Endothelial cell of umbilical vein (primary cell): ENCODE measurements at regions not wholly inside any gene's neighbourhood (a gene's known extent, or its start where the extent isn't known, plus 50 kb on each side); places are given as distances from the start of the nearest gene placed in this dataset.

Experiments
- BruUV-seq: library from RNA; stranded (reverse); fragments of 400-500 nt; replicated peaks from 2 replicates; lab custom pipeline; 2021; lab: Mats Ljungman, UMichigan
- CTCF ChIA-PET: fragments of 300-600, 350-600 bp; sonication (Branson Sonifier 250); formaldehyde crosslinking; loops from one replicate; lab custom pipeline; 2021; ENCODE audit warnings: antibody characterized with exemption, inconsistent platforms; lab: Charles Lee
- POLR2A ChIA-PET: fragments of 300-600, 350-600 bp; sonication (Branson Sonifier 250); formaldehyde crosslinking; loops from one replicate; lab custom pipeline; 2021; ENCODE audit warnings: antibody characterized with exemption, inconsistent platforms; lab: Charles Lee
- DNase-seq: peaks from one replicate; pipeline ENCODE4 v3.0.0-alpha.2; 2011; ENCODE audit warnings: low read depth, low spot score
- FAIRE-seq: peaks from 2 replicates; lab custom pipeline; 2011; peaks lifted over from hg19 to GRCh38; lab: Jason Lieb, UNC
- H2AFZ ChIP-seq: 2 replicates; pipeline ENCODE4 v1.6.0; 2012; ENCODE audit warnings: low read depth, low read length, control low read depth, inconsistent platforms
- H3K27ac ChIP-seq: 2 replicates; pipeline ENCODE4 v1.5.1; 2011; ENCODE audit warnings: low read depth, mild to moderate bottlenecking, control low read depth, low read length, moderate library complexity; ENCODE audit not compliant: insufficient read depth
- H3K27me3 ChIP-seq, 2 experiments: 2 replicates each; pipeline versions ENCODE4 v1.6.0 to v1.6.1; 2011; ENCODE audit warnings: low read length in 2 of 2, mixed read lengths in 1 of 2; ENCODE audit not compliant: control insufficient read depth in 2 of 2, insufficient read depth in 2 of 2
- H3K36me3 ChIP-seq, 2 experiments: 2 replicates in 1 of 2; 3 replicates in 1 of 2; pipeline ENCODE4 v1.5.1; 2011; ENCODE audit warnings: low read length in 2 of 2, mild to moderate bottlenecking in 1 of 2, moderate library complexity in 1 of 2; ENCODE audit not compliant: control insufficient read depth in 2 of 2, insufficient read depth in 2 of 2; ENCODE audit errors: extremely low read depth in 1 of 2
- H3K4me1 ChIP-seq: 3 replicates; pipeline ENCODE4 v1.5.1; 2011; ENCODE audit warnings: mild to moderate bottlenecking, low read length; ENCODE audit not compliant: control insufficient read depth, insufficient read depth; ENCODE audit errors: extremely low read depth
- H3K4me2 ChIP-seq: 2 replicates; pipeline ENCODE4 v1.6.1; 2011; ENCODE audit warnings: low read length, control low read depth, mixed read lengths; ENCODE audit not compliant: insufficient read depth
- H3K4me3 ChIP-seq, 3 experiments: fragments of 200-600 bp in 1 of 3; sonication (generic), shearing (Covaris generic) in 1 of 3; replicated peaks in 1 of 3; 2 replicates each; pipeline ENCODE4 v1.5.1; 2011 to 2016; ENCODE audit warnings: control low read depth in 3 of 3, low read length in 3 of 3, mild to moderate bottlenecking in 2 of 3, inconsistent platforms in 1 of 3, low read depth in 1 of 3, moderate library complexity in 1 of 3; ENCODE audit not compliant: insufficient read depth in 1 of 3
- H3K79me2 ChIP-seq: 2 replicates; pipeline ENCODE4 v1.6.0; 2012; ENCODE audit warnings: low read length, inconsistent platforms; ENCODE audit not compliant: control insufficient read depth, insufficient read depth
- H3K9ac ChIP-seq: replicated peaks from 2 replicates; pipeline ENCODE3; 2011; ENCODE audit warnings: low read length, control low read depth; ENCODE audit not compliant: insufficient read depth; ENCODE audit errors: extremely low read depth
- H3K9me1 ChIP-seq: replicated peaks from 3 replicates; pipeline ENCODE4 v1.6.0; 2011; ENCODE audit warnings: mild to moderate bottlenecking, low read length; ENCODE audit not compliant: control insufficient read depth, insufficient read depth; ENCODE audit errors: extremely low read depth
- H3K9me3 ChIP-seq: replicated peaks from 2 replicates; pipeline ENCODE4 v1.5.1; 2012; ENCODE audit warnings: low read length, inconsistent platforms; ENCODE audit not compliant: control insufficient read depth, insufficient read depth
- H4K20me1 ChIP-seq: replicated peaks from 2 replicates; pipeline ENCODE3; 2011; ENCODE audit warnings: mild to moderate bottlenecking, low read length; ENCODE audit not compliant: control insufficient read depth, insufficient read depth; ENCODE audit errors: extremely low read depth
- CTCF ChIP-seq, 2 donors: IDR thresholded peaks; 1 replicate in 1 of 2; 2 replicates in 1 of 2; pipeline ENCODE4 v1.5.1; 2011; ENCODE audit warnings: low read length in 2 of 2, mild to moderate bottlenecking in 2 of 2, moderate library complexity in 2 of 2, control low read depth in 1 of 2, inconsistent platforms in 1 of 2, low read depth in 1 of 2; ENCODE audit not compliant: insufficient read depth in 1 of 2; ENCODE audit errors: extremely low read depth in 1 of 2
- EZH2 ChIP-seq: IDR thresholded peaks from 2 replicates; pipeline ENCODE4 v1.6.1; 2012; ENCODE audit warnings: borderline replicate concordance, low read depth, mild to moderate bottlenecking, moderate library complexity, low read length, inconsistent platforms; ENCODE audit not compliant: severe bottlenecking
- FOS ChIP-seq: IDR thresholded peaks from 2 replicates; pipeline ENCODE4 v1.6.1; 2011; ENCODE audit warnings: mild to moderate bottlenecking, low read length, moderate library complexity, borderline replicate concordance; ENCODE audit not compliant: insufficient read depth
- GATA2 ChIP-seq: IDR thresholded peaks from 2 replicates; pipeline ENCODE4 v1.7.0; 2011; ENCODE audit warnings: low read depth, mild to moderate bottlenecking, moderate library complexity, mixed read lengths, low read length; ENCODE audit not compliant: insufficient read length, insufficient read depth
- JUN ChIP-seq: IDR thresholded peaks from 2 replicates; pipeline ENCODE4 v1.6.1; 2011; ENCODE audit warnings: borderline replicate concordance, low read depth; ENCODE audit not compliant: insufficient read length, insufficient read depth
- MAX ChIP-seq: IDR thresholded peaks from 2 replicates; pipeline ENCODE4 v1.6.1; 2011; ENCODE audit not compliant: insufficient read depth, insufficient read length
- MYC ChIP-seq: IDR thresholded peaks from one replicate; pipeline ENCODE4 v1.6.1; 2011; ENCODE audit warnings: mild to moderate bottlenecking, low read depth, low read length
- POLR2A ChIP-seq: IDR thresholded peaks from 2 replicates; pipeline ENCODE4 v1.6.1; 2012; ENCODE audit warnings: low read depth, mild to moderate bottlenecking, control low read depth, low read length
- POLR2AphosphoS5 ChIP-seq: IDR thresholded peaks from 2 replicates; pipeline ENCODE4 v1.6.1; 2012; ENCODE audit warnings: low read depth, mild to moderate bottlenecking, control low read depth, low read length, moderate library complexity; ENCODE audit not compliant: insufficient read depth
- dilution Hi-C: fragments of 300-500 bp; cut with MboI; formaldehyde crosslinking; loops from one replicate; pipeline ENCODE4 v1.15.0; 2019; ENCODE audit warnings: low sequenced_read_pairs; ENCODE audit not compliant: extremely low pct_ligation_motif_present
- intact Hi-C: fragments of 100-400 bp; cut with micrococcal nuclease; formaldehyde crosslinking; loops from one replicate; pipeline ENCODE4 v1.10.0; 2022

- H3K27me3 ChIP-seq = peaks cover 8 to 19% of the 10 kb centered on the region in 2 experiments
- CTCF ChIA-PET = interaction anchor here (1.1 to 4.0 kb wide), 7 partner anchors 8 to 924 kb away, joined by 3 to 27 read pairs (median 3); no protein-coding TSS in a partner anchor
- H3K4me1 ChIP-seq = no peaks in the 10 kb centered on the region
- H3K27ac ChIP-seq = no peak overlapping the region
- no peak overlapping the region for H3K4me3 ChIP-seq
- dilution Hi-C loops (loop anchor here (25.0 kb wide), 1 partner anchor 124 kb away; no protein-coding TSS in a partner anchor), intact Hi-C loops (no loop called here)
- POLR2A ChIA-PET = no interaction called here
- H3K4me2 ChIP-seq = no peak overlapping the region
- H2AFZ ChIP-seq = no peak overlapping the region
- H3K9me3 ChIP-seq = no peaks in the 10 kb centered on the region
- TF ChIP-seq FOS (no peak), GATA2 (no peak), JUN (no peak), POLR2A (no peak), MAX (no peak), EZH2 (no peak), POLR2AphosphoS5 (no peak), MYC (no peak), CTCF (IDR thresholded peaks at IDR 0.05; ENCODE audit: extremely low read depth in 1 of 2, insufficient read depth in 1 of 2, low read depth in 1 of 2, low read length in 2 of 2) (no peak)
- no TSS peak for BruUV-seq
- H3K9ac ChIP-seq = no peak overlapping the region
- no peaks in the 10 kb centered on the region for H3K79me2 ChIP-seq
- H3K36me3 ChIP-seq = no peaks in the 10 kb centered on the region
- FAIRE-seq = no peak
- no peaks in the 10 kb centered on the region for H3K9me1 ChIP-seq
- no peaks in the 10 kb centered on the region for H4K20me1 ChIP-seq
- no peak for DNase-seq
Observed at GRCh38 chr11:32161293-32161692, 70.4 kb downstream of the RCN1 start.
